KOPT-K1 (cell line): ENCODE measurements at regions not wholly inside any gene's neighbourhood (a gene's known extent, or its start where the extent isn't known, plus 50 kb on each side); places are given as distances from the start of the nearest gene placed in this dataset.

ENCODE experiments used
- H3K27ac ChIP-seq: fragments of 200-600 bp; sonication (generic); 2 replicates; pipeline ENCODE4 v1.5.1; 2016; ENCODE audit warnings: antibody characterized with exemption, mild to moderate bottlenecking, low read depth, low read length; ENCODE audit not compliant: poor library complexity, severe bottlenecking
- H3K36me3 ChIP-seq: fragments of 200-600 bp; sonication (generic); 2 replicates; pipeline ENCODE4 v1.5.1; 2017; ENCODE audit warnings: antibody characterized with exemption, mild to moderate bottlenecking, low read length, moderate library complexity; ENCODE audit not compliant: insufficient read depth
- H3K9me3 ChIP-seq: fragments of 200-600 bp; sonication (generic); 2 replicates; pipeline ENCODE4 v1.5.1; 2017; ENCODE audit warnings: antibody characterized with exemption, low read length, mild to moderate bottlenecking; ENCODE audit not compliant: insufficient read depth, poor library complexity, severe bottlenecking

DNA sequence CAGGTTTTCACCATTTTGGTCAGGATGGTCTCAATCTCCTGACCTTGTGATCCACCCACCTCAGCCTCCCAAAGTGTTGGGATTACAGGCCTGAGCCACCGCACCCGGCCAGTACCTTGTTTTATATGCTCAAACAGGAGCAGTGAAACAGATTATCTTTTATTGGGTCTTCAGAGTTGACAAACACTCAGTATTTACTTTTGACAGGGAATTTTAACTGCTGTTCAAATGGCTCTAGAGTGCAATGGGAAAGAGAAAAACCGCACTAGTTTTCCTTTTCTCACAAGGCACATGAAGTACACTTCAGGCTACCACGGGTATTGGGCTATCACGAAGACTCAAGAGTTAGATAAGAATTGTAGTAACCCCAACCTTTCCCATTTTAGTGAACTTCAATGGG lies 471.9 kb upstream of the DAB2 start:
- H3K36me3 ChIP-seq = no peaks in the 10 kb centered on the region
- no peak overlapping the region for H3K27ac ChIP-seq
- H3K9me3 ChIP-seq = no peaks in the 10 kb centered on the region

DNA sequence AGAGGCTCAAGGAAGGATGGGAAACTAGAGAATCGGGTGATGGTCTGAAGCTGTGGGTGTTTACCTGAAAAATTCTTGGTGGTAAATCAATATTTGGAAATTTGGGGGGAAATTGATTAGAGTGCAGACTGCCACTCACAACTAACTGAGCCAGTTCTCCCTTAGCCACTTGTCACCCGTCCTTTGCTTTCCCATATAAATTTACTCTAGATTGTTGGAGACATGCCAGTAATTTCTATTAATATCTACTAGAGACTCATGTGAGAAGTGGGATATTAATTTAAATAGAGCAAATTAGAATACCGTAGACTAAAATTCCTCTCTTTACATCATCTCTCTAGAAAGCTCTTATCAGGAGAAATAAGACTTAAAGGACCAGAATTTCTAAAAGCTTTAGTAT lies 471.3 kb upstream of the DAB2 start:
- Histone ChIP-seq H3K36me3 (no peaks in the 10 kb centered on the region), H3K9me3 (no peaks in the 10 kb centered on the region), H3K27ac (no peak overlapping the region)

DNA sequence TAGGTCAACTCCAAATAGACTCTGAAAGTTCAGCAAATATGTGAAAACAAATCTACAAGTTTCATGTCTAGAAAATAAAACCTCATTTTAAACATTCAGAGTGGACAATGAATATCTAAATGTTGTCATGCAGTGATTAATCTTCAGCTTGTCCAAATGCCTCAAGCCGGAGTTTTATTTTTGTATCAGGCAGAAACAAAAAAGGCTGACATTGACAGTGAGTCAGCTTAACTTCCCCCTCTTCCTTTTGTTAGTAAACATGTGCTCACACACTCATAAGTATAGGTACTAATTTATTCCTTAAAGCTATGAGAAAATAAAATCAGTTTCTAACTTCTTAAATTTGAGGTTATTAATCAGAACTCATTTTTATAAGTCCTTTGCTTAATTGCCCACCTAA lies 467.9 kb upstream of the DAB2 start:
- Histone ChIP-seq H3K36me3 (no peaks in the 10 kb centered on the region), H3K27ac (no peak overlapping the region), H3K9me3 (no peaks in the 10 kb centered on the region)

DNA sequence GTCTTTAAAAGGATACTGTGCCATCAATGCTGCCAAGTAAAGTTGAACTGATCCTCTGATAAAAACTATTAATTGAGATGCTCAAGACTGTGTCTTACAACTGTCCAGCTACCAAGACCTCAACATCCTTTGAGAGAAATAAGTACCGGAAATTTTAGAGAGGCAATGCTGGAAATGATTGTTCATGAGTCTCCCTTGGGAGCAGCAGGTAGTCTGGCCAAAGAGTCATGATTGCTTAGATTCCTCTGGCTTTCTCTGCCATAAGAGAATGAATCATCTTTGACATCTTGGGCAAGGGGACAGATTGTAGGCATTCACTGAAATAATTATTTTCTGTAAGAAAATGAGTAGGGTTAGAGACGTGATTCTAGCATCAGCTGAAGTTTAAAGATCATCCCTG lies 466.6 kb upstream of the DAB2 start:
- H3K9me3 ChIP-seq = no peaks in the 10 kb centered on the region
- H3K27ac ChIP-seq = no peak overlapping the region
- H3K36me3 ChIP-seq = no peaks in the 10 kb centered on the region

DNA sequence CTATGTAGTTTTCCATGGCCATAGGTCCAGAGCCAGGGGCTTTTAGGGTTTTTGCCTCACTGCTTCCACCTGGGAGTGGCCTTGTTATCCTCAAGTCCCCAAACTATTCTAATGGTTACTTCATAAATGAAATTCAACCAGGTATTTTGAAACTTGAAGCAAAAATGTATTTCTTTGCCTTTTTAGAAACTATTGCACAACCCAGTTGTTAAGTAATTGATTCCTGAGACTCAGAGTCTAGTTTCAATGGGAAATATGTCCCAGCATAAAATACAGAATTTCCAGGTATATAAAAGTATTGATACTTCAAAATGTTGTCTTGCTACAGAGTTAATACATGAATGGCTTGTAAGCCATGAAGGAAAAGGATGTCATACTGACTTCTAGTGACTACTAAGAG lies 456.2 kb upstream of the DAB2 start:
- H3K36me3 ChIP-seq = no peaks in the 10 kb centered on the region
- H3K9me3 ChIP-seq = no peaks in the 10 kb centered on the region
- H3K27ac ChIP-seq = no peak overlapping the region

DNA sequence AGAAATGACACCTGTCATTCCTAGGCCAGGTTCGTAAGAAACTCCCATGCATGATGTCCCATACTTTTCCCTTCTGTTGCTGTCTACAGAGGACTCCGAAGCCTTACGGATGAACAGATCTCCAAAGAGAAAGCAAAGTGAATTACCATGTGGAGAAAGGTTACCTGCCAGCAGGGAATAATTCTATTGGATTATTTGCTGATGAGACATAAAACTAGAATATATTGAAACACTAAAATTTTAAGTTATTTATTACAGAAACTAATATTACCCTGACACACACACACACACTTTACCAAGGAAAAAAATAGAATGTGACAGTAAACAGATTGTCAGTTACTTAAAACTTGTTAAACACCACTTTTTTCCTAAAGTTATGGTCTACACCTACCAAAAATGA lies 452.7 kb upstream of the DAB2 start:
- Histone ChIP-seq H3K9me3 (no peaks in the 10 kb centered on the region), H3K36me3 (no peaks in the 10 kb centered on the region), H3K27ac (no peak overlapping the region)

DNA sequence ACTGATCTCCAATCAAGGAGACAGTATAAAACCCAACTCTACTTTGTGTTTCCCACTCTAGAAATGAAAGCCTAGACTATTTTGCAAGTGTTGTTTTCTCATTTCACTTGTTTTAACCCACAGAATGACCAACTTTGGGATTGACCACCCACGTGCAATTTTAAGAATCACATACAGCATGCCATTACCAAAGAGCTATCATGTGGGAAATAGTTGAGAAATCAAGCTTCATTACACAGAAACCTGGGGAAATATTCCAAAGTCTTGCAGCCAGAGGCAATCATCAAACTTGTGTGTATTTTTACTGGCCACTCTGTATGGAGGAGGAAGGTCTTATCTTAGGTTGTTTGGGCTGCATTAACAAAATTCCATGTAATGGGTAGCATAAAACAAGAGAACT lies 451.4 kb upstream of the DAB2 start:
- Histone ChIP-seq H3K9me3 (no peaks in the 10 kb centered on the region), H3K27ac (no peak overlapping the region), H3K36me3 (no peaks in the 10 kb centered on the region)

DNA sequence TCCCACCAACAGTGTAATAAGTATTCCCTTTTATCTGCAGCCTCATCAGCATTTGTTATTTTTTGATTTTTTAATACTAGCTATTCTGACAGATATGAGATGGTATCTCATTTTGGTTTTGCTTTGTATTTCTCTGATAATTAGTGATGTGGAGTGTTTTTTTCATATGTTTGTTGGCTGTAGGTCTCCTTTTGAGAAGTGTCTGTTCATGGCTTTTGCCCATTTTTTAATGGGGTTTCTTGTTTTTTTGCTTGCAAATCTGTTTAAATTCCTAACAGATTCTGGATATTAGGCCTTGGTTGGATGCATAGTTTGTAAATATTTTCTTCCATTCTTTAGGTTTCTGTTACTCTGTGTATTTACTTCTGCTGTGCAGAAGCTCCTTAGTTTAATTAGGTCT lies 445.4 kb upstream of the DAB2 start:
- no peak overlapping the region for H3K27ac ChIP-seq
- H3K9me3 ChIP-seq = peaks cover 10% of the 10 kb centered on the region
- no peaks in the 10 kb centered on the region for H3K36me3 ChIP-seq

DNA sequence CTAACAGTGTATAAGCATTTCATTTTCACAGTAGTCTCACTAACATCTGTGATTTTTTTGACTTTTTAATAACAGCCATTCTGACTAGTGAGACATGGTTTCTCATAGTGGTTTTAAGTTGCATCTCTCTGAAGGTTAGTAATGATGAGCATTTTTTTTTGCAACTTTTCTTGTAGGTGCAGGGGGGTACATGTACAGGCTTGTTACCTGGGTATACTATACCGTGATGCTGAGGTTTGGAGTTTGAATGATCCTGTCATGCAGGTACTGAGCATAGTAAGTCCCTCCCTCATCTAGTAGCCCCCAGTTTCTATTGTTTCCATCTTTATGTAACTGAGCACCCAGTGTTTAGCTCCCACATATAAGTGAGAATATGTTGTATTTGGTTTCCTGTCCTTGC lies 444.6 kb upstream of the DAB2 start:
- H3K9me3 ChIP-seq = peaks cover 10% of the 10 kb centered on the region
- H3K27ac ChIP-seq = no peak overlapping the region
- H3K36me3 ChIP-seq = no peaks in the 10 kb centered on the region

DNA sequence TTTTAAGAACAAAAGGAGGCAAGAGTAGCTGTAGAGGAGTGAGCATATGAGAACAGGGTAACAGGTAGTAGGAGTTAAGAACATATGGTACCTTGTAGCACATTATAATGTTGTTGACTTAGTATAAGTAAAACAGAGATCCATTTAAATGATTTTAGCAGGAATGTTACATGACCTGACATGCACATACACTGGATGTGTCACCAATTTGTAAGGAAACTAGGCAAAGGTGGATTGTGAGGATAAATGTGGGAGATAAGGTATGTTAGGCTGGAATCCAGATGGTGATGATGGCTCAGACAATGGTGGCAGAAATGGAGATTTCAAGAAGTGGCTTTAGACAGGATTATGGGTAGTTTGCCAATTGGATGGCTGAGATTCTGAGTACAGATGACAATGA lies 443.1 kb upstream of the DAB2 start:
- H3K36me3 ChIP-seq = no peaks in the 10 kb centered on the region
- no peak overlapping the region for H3K27ac ChIP-seq
- peaks cover 10% of the 10 kb centered on the region for H3K9me3 ChIP-seq

DNA sequence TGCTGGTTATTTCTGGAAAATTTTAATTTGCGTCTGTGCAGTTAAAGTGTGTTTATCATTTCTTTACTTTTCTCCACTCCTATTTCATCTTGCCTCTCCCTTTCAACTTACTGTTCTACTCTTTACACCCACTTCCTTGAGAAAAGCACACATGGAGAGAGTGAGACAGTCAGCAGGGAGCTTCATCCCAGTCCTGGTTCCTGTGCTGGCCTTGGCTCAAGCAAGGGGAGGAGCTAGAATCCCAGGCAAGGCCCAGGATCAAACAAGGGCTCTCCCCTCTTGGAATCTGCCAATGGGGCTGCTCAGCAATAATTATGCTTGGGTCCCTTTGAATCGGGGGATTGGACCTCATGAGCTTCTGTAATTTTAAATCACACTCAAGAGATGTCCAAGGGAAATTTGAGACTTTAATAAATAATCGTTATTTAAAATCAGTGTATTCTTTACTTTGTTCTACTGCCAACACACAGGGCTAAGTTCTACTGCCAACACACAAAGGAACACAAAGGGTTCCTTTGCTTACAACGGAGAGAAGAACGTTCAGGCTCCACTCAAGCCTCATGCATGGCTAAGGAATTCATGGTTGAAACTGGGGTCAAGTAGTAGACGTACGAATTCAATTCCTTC lies 439.3 kb upstream of the DAB2 start:
- Histone ChIP-seq H3K27ac (no peak overlapping the region), H3K9me3 (no peaks in the 10 kb centered on the region), H3K36me3 (no peaks in the 10 kb centered on the region)

DNA sequence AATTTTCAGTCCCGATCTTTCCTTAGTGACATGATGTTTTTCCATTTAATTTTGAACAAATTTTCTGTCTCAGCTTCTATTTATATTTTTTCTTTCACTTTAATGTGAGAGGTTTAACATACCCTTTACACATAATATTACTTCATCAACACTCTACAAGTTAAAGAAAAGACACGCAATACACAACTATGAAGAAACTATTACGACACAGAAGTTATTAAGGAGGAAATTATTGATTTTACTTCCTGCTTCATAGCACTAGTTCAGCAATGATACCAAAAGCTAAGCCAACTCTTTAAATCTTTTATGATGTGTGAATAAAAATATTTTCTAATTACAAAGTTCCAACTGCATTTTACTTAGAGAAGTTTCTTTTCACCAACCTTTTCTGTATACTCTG lies 432.3 kb upstream of the DAB2 start:
- Histone ChIP-seq H3K9me3 (no peaks in the 10 kb centered on the region), H3K27ac (no peak overlapping the region), H3K36me3 (no peaks in the 10 kb centered on the region)

DNA sequence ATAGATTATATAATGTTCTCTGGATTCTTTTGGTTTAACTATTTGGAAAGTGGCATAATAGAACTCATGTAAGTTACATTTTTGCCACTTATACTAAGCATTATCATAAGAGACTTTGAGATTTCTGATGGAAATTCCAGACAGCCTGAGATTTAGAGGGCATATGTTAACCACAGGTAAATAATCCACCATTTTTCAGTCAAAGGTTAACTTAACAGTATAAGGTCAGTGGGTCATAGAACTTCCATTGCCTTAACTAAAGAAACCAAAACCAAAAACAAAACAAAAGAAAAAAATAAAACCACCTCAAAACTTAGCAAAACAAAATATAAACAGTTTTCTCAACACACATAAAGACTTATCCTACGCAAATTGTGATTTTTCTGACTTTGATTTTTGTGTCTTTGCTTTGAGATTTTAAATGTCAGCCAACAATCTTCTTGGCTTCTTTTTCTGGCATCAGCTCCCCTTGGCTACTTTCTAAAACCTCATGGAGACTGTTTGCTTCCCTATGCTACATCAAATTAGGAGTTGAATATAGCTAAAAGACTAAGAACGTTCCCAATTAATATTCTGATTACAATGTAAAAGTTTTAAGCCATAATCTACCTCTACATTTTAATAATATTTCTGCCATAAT lies 430.1 kb upstream of the DAB2 start:
- H3K27ac ChIP-seq = no peak overlapping the region
- H3K9me3 ChIP-seq = no peaks in the 10 kb centered on the region
- H3K36me3 ChIP-seq = no peaks in the 10 kb centered on the region

DNA sequence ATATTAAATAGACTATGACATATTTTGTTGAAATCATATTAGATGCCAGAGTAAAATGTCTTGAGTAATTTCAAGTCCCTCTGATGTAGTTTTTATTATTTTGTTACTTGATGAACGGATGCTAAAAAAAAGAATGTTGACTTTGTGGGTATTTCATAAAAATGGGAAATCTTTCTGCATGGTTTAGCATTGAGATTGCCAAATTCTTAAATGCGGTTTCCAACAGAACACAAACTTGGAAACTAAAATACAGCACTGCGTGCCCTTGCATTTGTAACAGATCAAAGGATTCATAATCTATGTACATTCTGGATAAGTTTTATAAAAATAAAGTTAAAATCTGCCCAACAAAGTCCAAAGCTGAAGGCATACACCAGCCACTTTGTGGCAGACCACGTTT lies 425.5 kb upstream of the DAB2 start:
- Histone ChIP-seq H3K27ac (no peak overlapping the region), H3K36me3 (no peaks in the 10 kb centered on the region), H3K9me3 (no peaks in the 10 kb centered on the region)

DNA sequence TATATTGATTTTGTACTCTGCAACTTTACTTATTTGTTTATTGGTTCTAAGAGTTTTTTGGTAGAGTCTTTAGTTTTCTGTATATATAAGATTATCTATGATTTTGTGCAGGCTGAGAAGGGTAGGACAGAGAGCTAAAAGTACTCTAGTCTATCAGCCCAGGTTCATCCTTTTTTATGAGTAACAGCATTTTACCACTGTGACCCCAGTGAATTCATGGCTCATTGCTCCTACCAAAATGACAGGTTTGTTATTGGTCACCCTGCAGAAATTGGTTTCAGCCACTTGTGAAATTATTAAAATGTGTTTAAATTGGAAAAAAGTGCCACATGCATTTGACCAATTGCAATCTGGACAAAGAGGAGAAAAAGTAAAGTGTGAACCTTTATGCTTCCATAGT lies 421.4 kb upstream of the DAB2 start:
- Histone ChIP-seq H3K9me3 (no peaks in the 10 kb centered on the region), H3K36me3 (no peaks in the 10 kb centered on the region), H3K27ac (no peak overlapping the region)

DNA sequence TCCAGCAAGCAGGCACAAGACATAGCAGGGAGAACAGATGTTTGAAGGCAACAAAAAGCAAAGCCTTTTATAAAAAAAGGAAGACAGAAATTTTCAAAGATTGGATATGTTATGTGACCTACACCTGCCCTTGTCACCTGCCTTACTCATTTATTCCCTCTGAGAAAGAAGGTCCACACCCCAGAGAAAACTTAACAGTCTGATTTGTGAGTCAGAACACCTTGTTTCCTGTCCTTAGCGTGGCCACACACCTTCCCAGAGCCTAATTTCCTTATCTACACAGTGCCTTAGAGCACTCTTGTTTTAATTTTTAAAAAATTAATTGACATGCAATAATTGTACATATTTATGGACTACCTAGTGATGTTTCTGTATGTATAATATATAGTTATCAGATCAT lies 419.0 kb upstream of the DAB2 start:
- Histone ChIP-seq H3K9me3 (peaks cover 3% of the 10 kb centered on the region), H3K27ac (no peak overlapping the region), H3K36me3 (no peaks in the 10 kb centered on the region)
